GM21825 (cell line): ENCODE measurements at regions not wholly inside any gene's neighbourhood (a gene's known extent, or its start where the extent isn't known, plus 50 kb on each side); places are given as distances from the start of the nearest gene placed in this dataset.
"Not testable (repeated sequence)": the region's sequence is repeated elsewhere in the genome, so short reads cannot be mapped to it uniquely, and the experiment has no call there.

Experiments used
- ATAC-seq: cut with Tn5 transposase; IDR thresholded peaks from one replicate; pipeline ENCODE4 v1.9.1; 2021; ENCODE audit warnings: mild to moderate bottlenecking, moderate library complexity; ENCODE audit not compliant: unreplicated experiment

- ATAC-seq, result no peak
Measured at GRCh38 chr4:84286048-84286447, 213.0 kb downstream of the NKX6-1 start.

DNA sequence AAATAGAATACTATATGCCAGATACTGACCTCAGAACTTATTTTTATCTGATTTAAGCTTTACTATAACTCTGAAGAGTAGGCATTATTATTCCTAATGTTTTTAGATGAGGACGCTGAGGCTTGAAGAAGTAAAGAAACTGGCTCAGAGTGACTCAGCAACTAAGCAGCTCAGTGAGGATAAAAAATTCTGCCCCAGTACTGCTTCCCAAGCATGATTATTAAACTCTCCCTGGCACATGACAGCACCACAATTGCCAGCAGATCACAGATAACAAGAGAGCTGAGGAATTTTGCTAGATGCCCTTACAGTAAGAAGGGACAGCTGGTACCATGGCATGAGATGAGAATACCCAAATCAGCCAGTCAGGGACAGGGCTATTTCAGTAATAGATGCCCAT, 219.4 kb downstream of the NKX6-1 start:
- ATAC-seq, result no peak

DNA sequence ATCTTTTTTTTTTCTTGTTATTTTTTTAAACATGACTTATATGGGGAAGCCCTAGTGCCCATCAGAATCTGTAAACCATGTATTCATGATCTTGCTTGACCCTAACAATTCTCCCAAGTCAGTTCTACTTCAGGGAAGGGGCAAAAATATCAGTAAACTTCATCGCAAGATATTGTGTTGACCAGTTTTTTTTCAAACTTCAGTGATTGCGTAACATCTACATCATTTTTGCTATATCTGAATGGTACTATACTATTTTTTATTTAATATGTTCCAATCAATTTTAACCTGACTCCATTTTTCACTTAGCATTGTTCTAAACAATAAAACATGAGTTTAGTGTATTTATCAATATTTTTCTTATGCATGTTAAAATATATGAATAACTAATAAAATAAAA, 221.2 kb downstream of the NKX6-1 start:
- no peak for ATAC-seq

GRCh38 chr4:84276752-84277151, 222.3 kb downstream of the NKX6-1 start:
- ATAC-seq, result no peak

DNA sequence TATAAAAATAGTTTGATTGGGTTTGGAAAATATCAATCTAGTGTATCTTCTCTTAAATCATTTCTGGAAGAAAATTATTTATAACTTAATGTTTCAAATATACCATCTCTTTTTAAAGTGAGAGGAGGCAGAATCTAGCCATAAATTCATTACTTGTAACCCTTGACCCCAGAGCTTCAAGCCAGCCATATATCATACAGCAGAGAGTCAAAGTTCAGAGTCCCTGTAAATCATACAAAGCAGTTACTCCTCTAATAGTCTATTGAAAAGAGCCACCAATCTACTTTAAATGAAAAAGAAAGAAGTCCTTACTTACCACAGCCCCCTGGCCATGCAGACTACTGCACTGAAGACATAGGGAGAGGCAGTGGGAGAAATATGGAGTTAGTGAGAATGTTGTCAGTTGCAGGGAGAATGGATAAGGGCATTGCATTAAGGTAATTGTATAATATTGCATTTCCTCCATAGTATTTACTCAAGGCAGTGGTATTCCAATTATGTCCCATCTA, 229.5 kb downstream of the NKX6-1 start:
- ATAC-seq, result no peak

DNA sequence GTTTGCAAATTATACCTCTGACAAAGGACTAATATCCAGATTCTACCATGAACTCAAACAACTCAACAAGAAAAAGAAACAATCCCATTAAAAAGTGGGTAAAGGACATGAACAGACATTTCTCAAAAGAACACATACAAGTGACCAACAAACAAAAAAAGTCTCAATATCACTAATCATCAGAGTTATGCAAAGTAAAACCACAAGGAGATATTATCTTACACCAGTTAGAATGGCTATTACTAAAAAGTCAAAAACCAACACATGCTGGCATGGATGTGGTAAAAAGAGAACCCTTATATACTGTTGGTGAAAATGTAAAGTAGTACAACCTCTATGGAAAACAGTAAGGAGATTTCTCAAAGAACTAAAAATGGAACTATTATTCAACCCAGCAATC, 234.4 kb downstream of the NKX6-1 start:
- no peak for ATAC-seq

DNA sequence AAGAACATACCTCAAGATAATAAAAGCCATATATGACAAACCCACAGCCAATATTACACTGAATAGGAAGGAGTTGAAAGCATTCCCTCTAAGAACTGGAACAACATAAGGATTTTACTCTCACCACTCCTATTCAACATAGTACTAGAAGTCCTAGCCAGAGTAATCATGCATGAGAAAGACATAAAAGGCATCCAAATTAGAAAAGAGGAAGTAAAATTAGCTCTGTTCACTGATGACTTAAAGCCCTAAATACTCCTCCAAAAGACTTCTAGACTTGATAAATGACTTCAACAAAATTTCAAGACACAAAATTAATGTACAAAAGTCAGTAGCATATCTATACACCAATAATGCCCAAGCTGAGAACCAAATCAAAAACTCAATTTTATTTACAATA, 235.7 kb downstream of the NKX6-1 start:
- no peak for ATAC-seq

DNA sequence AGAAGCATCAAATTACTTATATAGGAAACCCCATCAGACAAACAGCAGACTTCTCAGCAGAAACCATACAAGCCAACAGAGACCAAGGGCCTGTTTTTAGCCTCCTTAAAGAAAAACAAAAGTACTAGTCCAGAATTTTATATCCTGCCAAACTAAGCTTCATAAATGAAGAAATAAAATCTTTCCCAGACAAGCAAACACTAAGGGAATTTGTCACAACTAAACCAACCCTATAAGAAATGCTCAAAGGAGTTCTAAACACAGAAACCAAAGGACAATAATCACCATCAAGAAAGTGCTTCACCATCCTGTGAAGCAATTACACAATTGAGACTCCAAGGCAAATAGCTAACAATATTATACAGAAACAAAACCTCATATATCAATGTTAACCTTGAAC, 238.6 kb downstream of the NKX6-1 start:
- ATAC-seq, result no peak

- ATAC-seq, result peak; percentile 69
Measured at GRCh38 chr4:84258905-84259830, 239.9 kb downstream of the NKX6-1 start.

DNA sequence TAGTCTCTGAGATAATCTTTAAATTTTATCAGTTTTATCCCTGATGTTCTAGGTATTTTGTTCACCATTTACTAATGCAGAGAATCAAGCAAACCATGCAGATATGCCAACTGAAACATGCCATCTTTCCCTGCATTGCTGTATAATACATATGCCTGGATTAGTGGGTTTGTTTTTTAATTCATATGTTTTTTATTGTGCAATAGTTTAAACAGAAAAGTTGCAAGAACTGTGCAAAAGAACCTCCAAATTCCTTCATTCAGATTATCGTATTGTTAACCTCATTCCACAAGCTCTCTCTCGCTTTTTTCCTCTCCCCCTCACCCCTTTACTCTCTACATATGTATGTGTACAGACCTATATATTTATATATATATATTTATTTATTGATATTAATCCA, 244.6 kb downstream of the NKX6-1 start:
- ATAC-seq, result no peak

DNA sequence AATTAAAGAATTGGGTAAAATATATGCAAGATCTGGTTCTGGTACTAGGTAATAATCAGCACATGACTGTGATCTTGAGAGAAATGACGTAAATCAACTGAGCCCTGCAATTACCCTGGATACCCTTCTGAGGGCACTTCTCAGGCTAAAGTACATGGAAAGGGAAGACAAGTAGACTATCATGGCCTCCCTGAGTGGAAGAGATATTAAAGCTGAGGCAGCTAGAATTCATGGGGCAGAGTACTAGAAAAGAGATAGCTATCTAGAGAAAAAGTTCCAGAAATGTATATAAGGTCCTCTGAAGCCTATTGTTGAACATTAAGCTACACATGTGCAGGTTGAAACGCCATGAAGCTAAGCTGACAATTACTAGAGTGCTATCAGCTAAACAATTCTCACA, 249.6 kb downstream of the NKX6-1 start:
- no peak for ATAC-seq

GRCh38 chr4:84245042-84245441, 254.1 kb downstream of the NKX6-1 start:
- not testable (repeated sequence) for ATAC-seq

- ATAC-seq, result not testable (repeated sequence)
Measured at GRCh38 chr4:84244346-84244801, 254.7 kb downstream of the NKX6-1 start.

DNA sequence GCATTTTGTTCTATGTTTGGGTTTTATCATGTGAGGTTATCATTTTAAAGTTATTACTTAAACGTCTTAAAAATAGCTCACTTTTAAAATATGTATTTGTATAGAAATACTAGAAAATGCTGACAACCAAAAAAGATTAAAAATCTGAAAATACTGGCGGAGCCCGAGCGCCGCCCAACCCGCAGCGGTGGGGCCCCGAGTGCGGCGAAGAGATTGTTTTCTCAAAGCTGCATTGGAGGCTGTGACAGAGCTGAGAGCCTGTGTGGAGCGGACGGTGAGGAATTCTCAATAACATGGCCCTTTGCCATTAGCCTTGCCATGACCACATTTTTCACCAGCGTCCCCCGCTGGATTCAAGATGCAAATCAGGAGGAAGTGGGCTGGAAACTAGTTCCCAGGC, 255.4 kb downstream of the NKX6-1 start:
- ATAC-seq, result no peak

- no peak for ATAC-seq
Measured at GRCh38 chr4:84239278-84239845, 259.7 kb downstream of the NKX6-1 start.

GRCh38 chr4:84238247-84239090, 260.6 kb downstream of the NKX6-1 start:
- no peak for ATAC-seq

GRCh38 chr4:84237008-84237407, 262.1 kb downstream of the NKX6-1 start:
- ATAC-seq, result no peak

- ATAC-seq, result peak; percentile 100
Measured at GRCh38 chr4:84235126-84235944, 263.8 kb downstream of the NKX6-1 start.

GRCh38 chr4:84232309-84233095, 266.6 kb downstream of the NKX6-1 start:
- ATAC-seq, result no peak
